HepG2 (cell line): ENCODE measurements at regions not wholly inside any gene's neighbourhood (a gene's known extent, or its start where the extent isn't known, plus 50 kb on each side); places are given as distances from the start of the nearest gene placed in this dataset.

ENCODE experiments used
- DNMT1 ChIP-seq: sonication (generic); formaldehyde crosslinking; IDR thresholded peaks from 2 replicates; pipeline ENCODE4 v1.5.1; 2020; ENCODE audit warnings: mild to moderate bottlenecking, missing genetic modification reagents
- FOXK2 ChIP-seq: fragments of 450-650 bp; IDR thresholded peaks from 2 replicates; pipeline ENCODE4 v1.6.1; 2016
- GLI4 ChIP-seq: sonication (generic); formaldehyde crosslinking; IDR thresholded peaks from 2 replicates; pipeline ENCODE4 v1.5.1; 2020; ENCODE audit warnings: missing genetic modification reagents, mild to moderate bottlenecking, moderate library complexity, borderline replicate concordance
- HOXA3 ChIP-seq: sonication (generic); formaldehyde crosslinking; IDR thresholded peaks from 2 replicates; pipeline ENCODE4 v1.5.0; 2020; ENCODE audit warnings: missing genetic modification reagents
- NFIC ChIP-seq: IDR thresholded peaks from 2 replicates; pipeline ENCODE4 v1.6.1; 2012; ENCODE audit warnings: mild to moderate bottlenecking, low read length, inconsistent platforms
- NONO ChIP-seq, 2 experiments: fragments of 450-650 bp in 1 of 2; sonication (generic) in 1 of 2; formaldehyde crosslinking in 1 of 2; IDR thresholded peaks in 1 of 2; conservative IDR thresholded peaks in 1 of 2; 2 replicates each; pipeline versions ENCODE4 v1.6.1 to v1.8.0; 2017 to 2022; ENCODE audit warnings: mild to moderate bottlenecking in 1 of 2, missing genetic modification reagents in 1 of 2, moderate library complexity in 1 of 2
- POLR2A ChIP-seq, 2 experiments: IDR thresholded peaks; 2 replicates each; pipeline ENCODE4 v1.6.1; 2011; ENCODE audit warnings: low read depth in 2 of 2, low read length in 2 of 2, mild to moderate bottlenecking in 1 of 2, moderate library complexity in 1 of 2; ENCODE audit not compliant: insufficient read depth in 1 of 2
- SMARCC2 ChIP-seq: fragments of 450-650 bp; IDR thresholded peaks from 2 replicates; pipeline ENCODE4 v1.6.1; 2017; ENCODE audit warnings: antibody characterized with exemption, mild to moderate bottlenecking
- ZNF24 ChIP-seq: fragments of 450-650 bp; IDR thresholded peaks from 2 replicates; pipeline ENCODE4 v1.6.1; 2017; ENCODE audit warnings: antibody characterized with exemption, mild to moderate bottlenecking
- TF ChIP-seq, protein P1 (sequence below): sonication (generic); formaldehyde crosslinking; IDR thresholded peaks from 2 replicates; pipeline ENCODE4 v1.5.0; 2020; ENCODE audit warnings: mild to moderate bottlenecking, missing genetic modification reagents, moderate library complexity
- TF ChIP-seq, protein P2 (sequence below), 2 experiments: fragments of 450-650 bp in 1 of 2; sonication (generic) in 1 of 2; formaldehyde crosslinking; IDR thresholded peaks; 2 replicates each; pipeline versions ENCODE4 v1.5.0 to v1.8.0; 2020 to 2022; ENCODE audit warnings: mild to moderate bottlenecking in 1 of 2, missing genetic modification reagents in 1 of 2

DNA sequence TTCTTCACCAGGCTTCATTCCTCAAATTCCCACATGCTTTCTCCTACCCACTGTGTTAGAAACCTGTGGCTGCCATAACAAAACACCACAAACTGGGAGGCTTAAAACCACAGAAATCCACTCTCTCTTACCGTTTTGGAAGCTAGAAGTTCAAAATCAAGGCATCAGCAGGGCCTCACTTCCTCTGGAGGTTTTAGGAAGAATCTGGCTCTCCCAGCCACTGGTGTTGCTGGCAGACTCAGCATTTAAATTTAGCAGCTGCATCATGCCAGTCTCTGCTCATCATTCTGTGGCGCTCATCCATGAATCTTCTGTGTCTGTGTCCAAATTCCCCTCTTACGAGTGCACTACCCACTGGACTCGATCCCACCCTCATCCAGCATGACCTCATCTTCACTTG lies 248.5 kb downstream of the ZNF516 start:
- no peak for TF ChIP-seq FOXK2
- TF ChIP-seq NFIC = no peak
- TF ChIP-seq ZNF24 = no peak
- TF ChIP-seq NONO (IDR thresholded peaks at IDR 0.05) = no peak
- TF ChIP-seq NONO (CRISPR knock-in tag; conservative IDR thresholded peaks at IDR 0.05) = no peak
- TF ChIP-seq HOXA3 (CRISPR knock-in tag) = no peak
- TF ChIP-seq POLR2A (IDR thresholded peaks at IDR 0.05; ENCODE audit: insufficient read depth in 1 of 2, low read depth in 2 of 2, low read length in 2 of 2) = no peak
- TF ChIP-seq, protein P1, sequence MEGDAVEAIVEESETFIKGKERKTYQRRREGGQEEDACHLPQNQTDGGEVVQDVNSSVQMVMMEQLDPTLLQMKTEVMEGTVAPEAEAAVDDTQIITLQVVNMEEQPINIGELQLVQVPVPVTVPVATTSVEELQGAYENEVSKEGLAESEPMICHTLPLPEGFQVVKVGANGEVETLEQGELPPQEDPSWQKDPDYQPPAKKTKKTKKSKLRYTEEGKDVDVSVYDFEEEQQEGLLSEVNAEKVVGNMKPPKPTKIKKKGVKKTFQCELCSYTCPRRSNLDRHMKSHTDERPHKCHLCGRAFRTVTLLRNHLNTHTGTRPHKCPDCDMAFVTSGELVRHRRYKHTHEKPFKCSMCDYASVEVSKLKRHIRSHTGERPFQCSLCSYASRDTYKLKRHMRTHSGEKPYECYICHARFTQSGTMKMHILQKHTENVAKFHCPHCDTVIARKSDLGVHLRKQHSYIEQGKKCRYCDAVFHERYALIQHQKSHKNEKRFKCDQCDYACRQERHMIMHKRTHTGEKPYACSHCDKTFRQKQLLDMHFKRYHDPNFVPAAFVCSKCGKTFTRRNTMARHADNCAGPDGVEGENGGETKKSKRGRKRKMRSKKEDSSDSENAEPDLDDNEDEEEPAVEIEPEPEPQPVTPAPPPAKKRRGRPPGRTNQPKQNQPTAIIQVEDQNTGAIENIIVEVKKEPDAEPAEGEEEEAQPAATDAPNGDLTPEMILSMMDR (CRISPR knock-in tag) = no peak
- TF ChIP-seq DNMT1 (CRISPR knock-in tag) = no peak
- no peak for TF ChIP-seq SMARCC2
- TF ChIP-seq, protein P2, sequence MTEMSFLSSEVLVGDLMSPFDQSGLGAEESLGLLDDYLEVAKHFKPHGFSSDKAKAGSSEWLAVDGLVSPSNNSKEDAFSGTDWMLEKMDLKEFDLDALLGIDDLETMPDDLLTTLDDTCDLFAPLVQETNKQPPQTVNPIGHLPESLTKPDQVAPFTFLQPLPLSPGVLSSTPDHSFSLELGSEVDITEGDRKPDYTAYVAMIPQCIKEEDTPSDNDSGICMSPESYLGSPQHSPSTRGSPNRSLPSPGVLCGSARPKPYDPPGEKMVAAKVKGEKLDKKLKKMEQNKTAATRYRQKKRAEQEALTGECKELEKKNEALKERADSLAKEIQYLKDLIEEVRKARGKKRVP (CRISPR knock-in tag; IDR thresholded peaks at IDR 0.05) = no peak
- no peak for TF ChIP-seq GLI4 (CRISPR knock-in tag)
